HPDE6-E6E7 (cell line): ENCODE measurements at regions not wholly inside any gene's neighbourhood (a gene's known extent, or its start where the extent isn't known, plus 50 kb on each side); places are given as distances from the start of the nearest gene placed in this dataset.
"Not testable (repeated sequence)": the region's sequence is repeated elsewhere in the genome, so short reads cannot be mapped to it uniquely, and the experiment has no call there.

ENCODE experiments used
- DNase-seq: peaks from one replicate; pipeline ENCODE4 v3.0.0; 2011; ENCODE audit warnings: missing footprints; ENCODE audit errors: extremely low spot score

- DNase-seq = no peak
Measured at GRCh38 chr11:45409587-45409986, 123.4 kb upstream of the SYT13 start.

DNA sequence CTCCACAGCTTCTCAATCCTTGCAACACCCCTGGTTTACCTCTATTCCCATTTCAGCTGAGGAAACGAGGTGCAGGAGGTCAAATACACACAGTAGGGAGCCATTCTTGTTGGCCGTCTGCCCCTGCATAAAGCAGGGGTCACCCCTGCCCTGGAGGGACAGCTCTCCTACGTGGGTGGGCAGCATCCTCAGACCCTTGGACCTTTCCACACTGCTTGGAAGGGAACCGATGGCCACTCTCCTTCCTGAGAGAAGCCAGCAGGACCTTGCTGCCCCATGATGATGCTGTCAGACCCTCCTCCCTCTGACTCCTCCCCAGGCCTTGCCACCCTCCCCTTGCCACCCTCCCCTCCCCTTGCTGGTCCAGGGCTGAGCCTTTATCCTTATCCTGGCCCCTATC is 121.1 kb upstream of the SYT13 start:
- no peak for DNase-seq

DNA sequence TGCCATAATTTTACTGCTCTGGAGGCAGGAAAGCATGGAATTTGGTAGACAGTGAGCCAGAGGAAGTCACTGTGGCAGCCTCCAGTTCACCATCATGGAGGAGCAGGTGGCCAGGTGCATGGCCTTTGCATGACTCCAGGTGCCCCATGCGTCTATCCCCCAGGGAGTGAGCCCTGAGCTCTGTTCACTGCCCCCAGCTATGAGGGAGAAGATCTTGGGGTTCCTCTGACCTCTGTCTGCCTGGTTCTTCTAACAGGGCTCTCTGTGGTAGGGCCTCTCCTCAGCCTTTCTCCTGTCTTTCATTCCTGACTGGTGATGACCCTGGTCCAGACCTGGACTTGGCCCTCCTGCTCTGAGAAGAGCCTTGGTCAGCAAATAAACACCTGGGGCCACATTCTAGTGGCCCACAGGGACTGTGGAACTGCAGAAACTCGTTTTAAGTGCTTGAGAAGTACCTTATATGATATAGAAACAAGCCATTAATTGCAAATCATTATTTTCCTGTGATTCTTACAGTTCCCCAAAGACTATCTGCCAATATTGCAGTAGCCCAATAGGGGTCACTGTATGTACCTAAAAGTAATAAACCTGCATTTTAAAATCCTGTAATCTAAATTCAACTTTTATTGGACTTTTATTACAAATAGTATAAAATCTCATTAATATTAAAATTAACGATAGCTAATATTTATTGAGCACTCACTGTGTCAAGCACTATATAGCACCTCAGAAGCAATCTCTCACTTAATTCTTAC is 120.0 kb upstream of the SYT13 start:
- no peak for DNase-seq

DNA sequence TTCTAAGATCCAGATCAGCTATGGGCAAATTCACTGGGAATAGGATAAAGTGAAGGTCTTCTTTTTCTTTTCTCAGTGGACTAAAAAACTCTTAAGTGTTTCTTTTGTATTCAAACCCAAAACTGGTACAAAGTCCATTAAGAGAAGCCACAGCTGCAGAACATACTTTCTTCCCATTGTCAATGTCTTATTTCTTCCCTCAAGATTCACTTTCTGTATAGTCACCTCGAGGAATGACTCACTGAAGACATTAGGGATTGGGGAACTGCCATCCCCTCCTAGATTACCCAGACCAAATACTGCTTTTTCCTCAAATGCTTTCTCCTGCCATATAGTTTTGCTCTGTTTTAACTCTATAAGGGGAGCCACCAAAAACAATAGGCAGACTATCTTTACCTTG is 117.4 kb upstream of the SYT13 start:
- not testable (repeated sequence) for DNase-seq

- DNase-seq = no peak
Measured at GRCh38 chr11:45402049-45402630, 116.0 kb upstream of the SYT13 start.

DNA sequence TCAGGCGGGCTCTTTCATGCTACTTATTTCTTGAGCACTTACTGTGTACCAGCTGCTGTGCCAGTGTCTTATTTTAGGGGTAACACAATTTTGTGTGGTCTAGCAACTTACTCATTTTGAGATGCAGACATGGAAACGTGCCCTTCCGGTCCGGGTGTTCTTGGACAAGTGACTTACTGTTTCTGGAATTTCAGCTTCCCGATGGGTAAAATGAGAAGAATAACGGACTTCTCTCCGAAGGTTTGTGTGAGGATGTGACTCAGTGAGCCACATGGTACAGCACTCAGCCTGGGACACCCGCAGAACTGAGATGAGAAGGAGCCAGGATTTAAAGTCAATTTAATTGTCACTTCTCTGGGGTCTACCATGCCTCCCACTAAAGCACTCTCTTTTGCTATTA is 114.5 kb upstream of the SYT13 start:
- DNase-seq = no peak

DNA sequence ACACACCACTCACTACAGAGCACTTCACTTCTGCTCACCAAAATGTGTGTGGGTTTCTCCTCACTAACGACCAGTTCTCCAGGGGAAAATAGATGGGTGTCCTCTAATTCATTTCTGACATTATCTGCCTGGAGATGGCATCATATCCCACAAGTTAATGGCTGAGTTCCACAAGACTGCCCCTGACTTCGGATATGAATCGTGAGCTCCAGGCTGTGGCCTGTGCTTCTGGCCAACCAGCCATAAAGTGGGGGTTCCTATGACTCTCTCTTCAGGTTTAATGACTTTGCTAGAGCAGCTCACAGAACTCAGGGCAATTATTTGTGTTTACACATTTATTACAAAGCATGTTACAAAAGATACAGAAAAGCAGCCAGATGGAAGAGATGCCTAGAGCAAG is 113.0 kb upstream of the SYT13 start:
- DNase-seq = no peak

DNA sequence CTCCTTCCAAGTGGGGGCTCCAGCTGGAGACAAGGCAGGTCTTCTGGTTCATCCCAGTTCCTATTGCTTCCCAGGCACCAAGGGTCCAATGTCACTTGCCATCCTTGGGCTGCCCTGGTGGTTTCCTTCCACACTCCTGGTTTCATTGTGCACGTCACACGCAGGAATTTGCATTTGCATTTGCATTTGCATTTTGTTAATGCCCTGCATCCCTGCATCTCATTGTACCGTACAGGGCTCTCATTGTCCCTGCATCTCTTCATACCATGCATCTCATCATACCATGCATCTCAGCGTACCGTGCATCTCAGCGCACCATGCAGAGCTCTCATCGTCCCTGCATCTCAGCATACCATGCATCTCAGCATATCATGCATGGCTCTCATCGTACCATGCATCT is 112.2 kb upstream of the SYT13 start:
- no peak for DNase-seq

DNA sequence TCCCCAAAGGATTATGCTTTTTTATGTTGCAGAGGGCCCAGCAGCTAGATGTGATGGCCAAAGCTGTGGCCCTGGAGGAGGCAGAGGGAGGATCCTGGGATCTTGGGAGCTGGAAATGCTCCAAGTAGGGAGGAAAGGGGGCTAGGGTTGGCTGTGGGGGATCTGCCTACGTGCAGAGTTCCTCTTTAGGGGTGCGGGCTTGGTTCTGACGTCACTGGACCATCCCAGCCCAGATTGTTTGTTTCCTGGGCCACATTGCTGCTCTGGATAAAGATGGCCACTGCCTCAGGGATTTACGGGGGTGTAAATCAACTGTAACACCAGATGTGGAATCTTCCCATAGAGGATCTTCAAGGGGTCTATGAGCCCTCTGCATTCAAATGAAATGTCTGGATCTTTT is 110.3 kb upstream of the SYT13 start:
- no peak for DNase-seq

DNA sequence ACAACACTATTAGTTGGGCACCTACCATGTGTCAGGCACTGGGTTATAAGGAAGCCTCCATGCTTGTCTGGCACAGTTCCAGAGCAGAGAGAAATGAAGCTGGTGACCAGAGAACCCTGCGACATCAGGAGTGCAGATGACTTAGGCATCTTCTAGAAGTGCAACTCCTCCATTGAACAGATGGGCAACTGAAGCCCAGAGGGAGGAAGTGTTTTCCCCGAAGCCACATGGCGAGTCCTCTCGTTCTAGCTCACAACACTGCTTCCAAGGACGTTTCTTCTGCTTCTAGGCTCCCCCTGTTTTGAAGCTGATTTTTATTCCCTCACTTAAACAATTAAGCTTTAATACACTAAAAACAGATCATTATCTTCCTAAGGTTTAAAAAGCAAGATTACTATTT is 109.8 kb upstream of the SYT13 start:
- DNase-seq = no peak

DNA sequence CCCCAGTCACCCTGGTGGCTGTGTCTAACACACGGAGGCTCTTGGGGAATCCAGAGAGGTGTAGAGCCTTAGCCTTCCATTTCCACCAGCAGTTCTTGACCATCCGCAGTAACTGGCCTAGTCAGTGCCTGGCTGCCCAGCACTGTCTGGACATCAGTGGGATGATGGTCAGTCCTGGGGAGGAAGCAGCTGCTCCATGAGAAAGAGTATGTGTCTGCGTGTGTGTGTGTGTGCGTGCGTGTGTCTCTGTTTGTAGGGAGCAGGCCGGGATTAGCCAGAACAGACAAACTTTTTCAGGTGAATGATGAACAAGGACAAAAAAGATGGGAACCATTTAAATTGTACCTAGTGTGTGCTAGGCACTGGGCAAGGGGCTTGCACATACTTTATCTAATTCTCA is 109.3 kb upstream of the SYT13 start:
- no peak for DNase-seq

DNA sequence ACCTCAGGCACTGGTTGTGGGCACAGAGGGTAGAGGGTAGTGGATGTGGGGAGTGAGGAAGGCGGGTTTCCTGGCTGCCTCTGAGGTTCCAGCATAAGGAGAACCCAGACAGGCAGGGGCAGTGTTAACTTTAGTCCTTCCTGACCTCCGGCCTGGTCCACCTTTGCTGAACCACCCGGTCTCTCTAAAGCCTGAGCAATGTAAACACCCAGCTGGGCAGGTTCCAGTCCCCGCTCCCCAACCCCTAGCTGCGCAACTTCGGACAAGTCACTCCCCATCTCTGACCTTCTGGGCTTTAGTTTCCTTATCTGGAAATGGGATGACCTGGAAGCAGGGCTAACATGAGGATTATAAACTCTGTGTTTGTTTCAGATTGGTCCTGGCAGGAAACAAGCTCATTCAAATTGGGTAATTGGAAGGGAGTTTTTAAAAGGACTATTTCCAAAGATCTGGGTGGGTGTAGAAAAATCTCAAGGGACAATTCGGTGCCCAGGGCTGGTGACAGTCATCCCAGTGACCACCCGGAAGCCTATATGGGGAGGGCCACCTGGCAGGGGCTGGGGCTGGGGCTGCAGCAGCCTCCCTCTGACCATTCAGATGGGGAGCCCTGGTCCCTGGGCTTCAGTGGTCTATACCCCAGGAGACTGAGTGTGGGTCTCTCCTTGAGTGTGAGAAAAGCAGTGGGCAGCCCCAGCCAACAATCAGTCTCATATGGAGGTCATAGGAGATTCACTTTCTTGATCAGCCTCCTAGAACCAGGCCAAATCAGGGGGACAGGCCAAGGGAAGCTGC is 108.3 kb upstream of the SYT13 start:
- DNase-seq = no peak

- DNase-seq = no peak
Measured at GRCh38 chr11:45393826-45394225, 107.7 kb upstream of the SYT13 start.

DNA sequence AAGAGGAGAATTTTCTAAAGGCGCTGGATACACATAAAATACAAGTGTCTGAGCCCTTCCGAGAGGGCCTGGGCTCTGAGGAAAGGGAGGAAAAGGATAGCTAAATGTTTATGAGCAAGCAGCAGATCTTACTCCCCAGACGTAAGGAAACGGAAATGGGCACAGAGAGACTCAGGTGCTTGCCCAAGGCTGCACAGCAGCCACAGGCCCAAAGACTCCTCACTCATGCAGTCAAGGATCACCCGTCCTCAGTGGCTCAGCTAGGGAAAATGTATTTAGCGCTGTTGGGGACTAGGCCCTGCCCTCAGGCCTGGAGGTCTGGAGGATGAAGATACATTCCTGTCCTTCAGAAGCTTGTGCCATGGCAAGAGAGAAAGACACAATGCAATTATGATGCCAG is 107.2 kb upstream of the SYT13 start:
- DNase-seq = no peak

DNA sequence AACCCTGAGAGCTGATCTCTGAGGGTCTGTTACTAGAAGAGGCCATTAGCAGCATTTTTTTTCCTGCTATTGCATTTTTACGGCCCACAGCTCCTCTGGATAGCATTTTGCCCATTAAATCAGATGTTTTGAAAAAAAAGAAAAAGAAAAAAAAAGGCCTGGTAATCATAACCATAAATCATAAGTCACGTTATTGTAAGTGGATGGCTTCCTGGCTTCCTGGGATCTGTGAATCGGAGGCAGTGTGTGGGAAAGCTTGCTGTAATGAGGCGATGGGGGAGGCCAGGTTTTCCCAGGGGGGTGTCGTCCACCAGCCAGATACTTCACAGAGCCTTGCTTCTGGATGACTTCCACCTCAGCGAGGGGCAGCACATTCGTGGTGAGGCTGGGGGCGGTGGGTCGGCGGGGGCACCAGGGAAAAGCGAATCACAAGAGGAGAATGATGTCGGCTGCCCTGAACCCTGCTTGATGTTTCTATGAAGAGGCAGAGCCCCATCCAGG is 106.5 kb upstream of the SYT13 start:
- no peak for DNase-seq

- no peak for DNase-seq
Measured at GRCh38 chr11:45392154-45392553, 106.0 kb upstream of the SYT13 start.

GRCh38 chr11:45391168-45391850 is 105.2 kb upstream of the SYT13 start:
- no peak for DNase-seq

DNA sequence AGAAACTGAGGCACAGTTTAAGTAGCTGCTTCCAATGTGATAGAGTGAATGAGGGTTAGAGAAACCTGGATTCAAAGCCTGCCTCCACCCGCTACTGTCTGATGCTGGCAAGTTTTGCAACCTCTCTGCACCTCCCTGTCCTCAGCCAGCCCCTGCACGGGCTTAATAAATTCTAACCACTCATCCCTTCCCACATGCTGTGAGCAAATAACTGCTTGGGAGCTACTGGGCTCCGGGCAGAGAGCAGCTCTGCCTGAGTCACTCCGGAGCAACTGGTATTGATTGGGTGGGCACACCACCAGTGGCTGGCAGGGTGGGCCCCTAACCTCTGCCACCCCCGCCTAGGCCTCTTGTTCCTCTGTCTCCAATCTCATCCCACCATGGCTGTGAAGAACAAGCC is 104.3 kb upstream of the SYT13 start:
- no peak for DNase-seq

DNA sequence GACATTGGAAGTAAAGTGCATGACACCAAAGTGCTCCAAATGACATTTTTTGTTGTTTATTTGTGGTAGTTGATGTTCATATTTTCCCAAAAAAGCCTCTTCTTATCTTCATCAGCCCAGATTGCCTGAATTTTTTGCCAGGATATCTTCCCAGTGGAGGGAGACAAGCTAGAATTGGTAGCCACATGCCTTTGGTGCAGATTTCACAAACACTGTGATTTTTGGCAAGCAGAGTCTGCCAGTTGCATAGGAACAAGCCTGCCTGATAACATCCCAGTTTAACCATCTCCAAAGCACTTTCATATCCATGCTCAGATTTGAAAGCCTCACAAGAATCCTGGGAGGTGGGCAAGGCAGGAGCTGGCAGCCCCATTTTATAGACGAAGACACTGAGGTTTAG is 102.3 kb upstream of the SYT13 start:
- no peak for DNase-seq

GRCh38 chr11:45387885-45388284 is 101.7 kb upstream of the SYT13 start:
- not testable (repeated sequence) for DNase-seq

DNA sequence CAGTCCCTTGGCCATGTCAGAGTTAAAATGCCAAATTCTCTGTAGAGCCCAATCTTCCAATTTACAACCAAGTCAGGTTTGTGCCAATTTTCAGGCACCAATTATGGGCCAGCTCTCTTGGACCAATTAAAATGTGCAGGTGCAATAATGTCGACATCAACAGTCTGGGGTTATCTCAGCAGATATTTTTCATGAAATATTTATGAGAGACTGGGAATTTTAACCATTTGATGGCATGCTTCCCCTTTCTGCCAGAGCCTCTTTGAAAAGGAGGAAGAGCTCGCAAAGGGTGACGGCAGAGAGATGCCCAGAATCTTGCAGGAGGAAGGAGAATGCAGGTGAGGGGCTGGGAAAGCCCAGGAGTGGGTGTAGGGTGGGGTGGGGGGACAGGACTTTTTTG is 100.8 kb upstream of the SYT13 start:
- DNase-seq = no peak

GRCh38 chr11:45385844-45386243 is 99.7 kb upstream of the SYT13 start:
- DNase-seq = no peak
